GM12875 (cell line): ENCODE measurements at regions not wholly inside any gene's neighbourhood (a gene's known extent, or its start where the extent isn't known, plus 50 kb on each side); places are given as distances from the start of the nearest gene placed in this dataset.

ENCODE experiments used
- H3K4me3 ChIP-seq: one replicate; pipeline ENCODE4 v1.5.1; 2011; ENCODE audit warnings: low read depth, low read length, control low read depth
- TF ChIP-seq, protein P1 (sequence below): IDR thresholded peaks from 2 replicates; pipeline ENCODE4 v1.5.1; 2011; ENCODE audit warnings: low read depth, mild to moderate bottlenecking, control low read depth, inconsistent platforms, low read length, moderate library complexity, borderline replicate concordance; ENCODE audit not compliant: insufficient read depth

DNA sequence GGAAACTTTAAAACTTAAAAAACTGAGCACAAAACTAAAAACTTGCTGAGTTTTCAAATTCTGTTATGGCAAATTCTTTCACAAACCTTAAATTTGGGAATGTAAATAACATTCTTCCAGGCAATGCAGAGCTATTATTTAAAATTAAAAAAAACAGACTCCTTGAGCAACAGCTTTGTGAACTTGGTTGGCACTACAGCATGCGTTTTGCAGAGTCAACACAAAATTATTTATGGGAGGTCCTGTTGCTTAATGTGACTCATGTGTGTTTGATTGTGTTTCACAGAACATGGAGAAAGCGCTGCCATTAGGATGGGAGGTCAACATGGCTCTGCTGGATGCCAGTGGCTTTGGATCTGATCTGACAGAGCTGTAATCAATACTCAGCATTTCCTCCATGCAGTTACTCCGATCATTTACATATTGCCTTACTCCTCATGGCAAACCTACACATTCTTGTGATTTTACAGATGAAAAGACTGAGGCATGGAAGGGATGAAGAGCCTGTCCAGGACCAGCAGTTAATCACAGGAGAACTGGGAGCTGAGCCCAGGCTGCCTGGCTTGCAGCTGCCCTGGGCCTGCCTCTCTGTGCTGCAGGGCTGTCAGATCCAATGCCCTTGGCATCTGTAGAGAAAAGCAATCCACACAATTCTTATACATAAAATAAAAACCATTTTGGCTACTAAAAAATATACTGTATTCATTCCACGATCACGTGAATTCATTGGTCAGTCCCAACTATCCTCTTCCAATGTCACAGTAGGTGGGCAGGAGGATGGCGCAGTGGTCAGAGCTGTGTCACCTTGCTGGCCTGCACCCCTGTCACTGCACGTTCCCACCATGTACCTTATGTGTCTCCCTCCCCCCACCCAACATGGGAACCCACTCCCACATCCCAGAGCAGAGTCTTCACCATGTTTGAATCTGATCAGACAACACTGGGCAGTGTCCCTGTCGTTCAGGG is 200.9 kb downstream of the CXCL12 start:
- no peak overlapping the region for H3K4me3 ChIP-seq
- TF ChIP-seq, protein P1, sequence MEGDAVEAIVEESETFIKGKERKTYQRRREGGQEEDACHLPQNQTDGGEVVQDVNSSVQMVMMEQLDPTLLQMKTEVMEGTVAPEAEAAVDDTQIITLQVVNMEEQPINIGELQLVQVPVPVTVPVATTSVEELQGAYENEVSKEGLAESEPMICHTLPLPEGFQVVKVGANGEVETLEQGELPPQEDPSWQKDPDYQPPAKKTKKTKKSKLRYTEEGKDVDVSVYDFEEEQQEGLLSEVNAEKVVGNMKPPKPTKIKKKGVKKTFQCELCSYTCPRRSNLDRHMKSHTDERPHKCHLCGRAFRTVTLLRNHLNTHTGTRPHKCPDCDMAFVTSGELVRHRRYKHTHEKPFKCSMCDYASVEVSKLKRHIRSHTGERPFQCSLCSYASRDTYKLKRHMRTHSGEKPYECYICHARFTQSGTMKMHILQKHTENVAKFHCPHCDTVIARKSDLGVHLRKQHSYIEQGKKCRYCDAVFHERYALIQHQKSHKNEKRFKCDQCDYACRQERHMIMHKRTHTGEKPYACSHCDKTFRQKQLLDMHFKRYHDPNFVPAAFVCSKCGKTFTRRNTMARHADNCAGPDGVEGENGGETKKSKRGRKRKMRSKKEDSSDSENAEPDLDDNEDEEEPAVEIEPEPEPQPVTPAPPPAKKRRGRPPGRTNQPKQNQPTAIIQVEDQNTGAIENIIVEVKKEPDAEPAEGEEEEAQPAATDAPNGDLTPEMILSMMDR = no peak

DNA sequence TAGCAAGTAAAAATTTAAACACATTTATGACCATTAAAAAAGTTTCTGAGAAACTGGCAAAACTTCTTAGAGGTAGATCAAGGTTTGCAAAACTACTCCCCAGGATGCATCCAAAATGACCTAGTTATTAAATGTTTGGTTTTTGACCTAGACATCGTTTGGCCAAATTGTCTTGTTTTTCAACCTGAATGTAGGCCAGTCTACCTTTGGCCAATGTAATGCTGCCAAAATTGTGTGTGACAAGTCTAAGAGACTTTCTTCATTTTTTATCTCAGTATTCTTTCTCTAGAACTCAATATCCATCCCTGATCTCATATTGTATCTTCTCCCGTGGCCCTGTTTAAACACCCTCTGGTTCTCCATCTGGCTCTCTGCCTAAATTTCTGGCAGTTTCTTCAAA is 202.0 kb downstream of the CXCL12 start:
- no peak overlapping the region for H3K4me3 ChIP-seq
- TF ChIP-seq, protein P1 = no peak

DNA sequence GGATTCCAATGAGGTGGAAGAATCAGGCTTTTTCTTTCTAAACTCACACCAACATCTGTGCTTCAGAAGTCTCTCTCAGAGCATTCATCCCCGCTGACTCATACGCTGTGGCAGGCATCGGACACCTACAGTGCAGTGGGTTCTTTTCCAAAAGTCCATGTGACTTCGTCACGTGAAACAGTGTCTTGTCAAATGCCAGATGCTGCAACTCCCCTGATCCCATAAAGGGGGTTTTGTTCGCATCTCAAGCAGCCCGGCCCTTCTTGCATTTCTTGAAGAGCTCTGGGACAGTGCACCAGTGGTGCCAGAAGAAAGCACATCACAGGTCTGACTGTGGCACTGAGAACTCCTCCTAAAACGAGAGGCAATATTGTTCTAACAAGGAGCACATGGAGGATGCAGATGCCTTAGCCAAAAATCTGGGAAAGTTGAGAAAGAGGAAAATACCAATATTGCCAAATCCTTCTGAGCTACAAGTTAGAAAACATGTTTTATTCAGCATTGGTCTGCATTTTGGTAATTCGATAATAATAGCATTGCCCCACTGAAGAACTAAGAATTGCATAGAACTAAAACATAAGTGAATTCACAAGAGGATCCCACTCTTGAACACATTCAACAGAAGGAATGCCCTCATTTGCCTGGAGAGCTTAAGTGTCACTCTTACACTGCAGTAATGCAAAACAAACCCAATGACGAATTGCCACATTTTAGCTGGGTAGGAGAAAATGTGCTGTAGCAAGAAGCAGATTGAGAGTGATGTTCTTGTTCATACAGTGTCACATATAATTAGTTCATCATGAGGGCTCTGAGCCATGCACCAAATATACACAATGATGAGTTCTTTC is 204.4 kb downstream of the CXCL12 start:
- TF ChIP-seq, protein P1 = no peak

DNA sequence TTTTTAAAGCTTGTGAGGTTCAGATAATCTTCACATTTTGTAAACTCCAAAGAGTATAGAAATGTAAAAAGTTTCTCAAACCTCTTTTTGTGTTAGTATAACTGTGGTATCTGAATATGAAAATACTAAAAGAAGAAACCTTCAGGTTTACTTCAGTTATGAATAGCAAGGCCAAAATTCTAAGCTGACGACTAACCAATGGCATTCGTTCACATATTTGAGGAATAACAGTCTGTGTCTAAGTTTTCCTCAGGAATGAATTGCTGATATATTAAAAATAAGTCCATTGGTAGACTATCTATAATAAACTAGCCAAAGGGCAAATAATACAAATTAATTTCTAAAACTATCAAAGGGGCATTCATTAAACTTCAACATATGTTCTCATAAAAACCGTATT is 206.0 kb downstream of the CXCL12 start:
- TF ChIP-seq, protein P1 = no peak
- no peak overlapping the region for H3K4me3 ChIP-seq

More for the DNA sequence above, 204.4 kb downstream of the CXCL12 start:
- no peak overlapping the region for H3K4me3 ChIP-seq

DNA sequence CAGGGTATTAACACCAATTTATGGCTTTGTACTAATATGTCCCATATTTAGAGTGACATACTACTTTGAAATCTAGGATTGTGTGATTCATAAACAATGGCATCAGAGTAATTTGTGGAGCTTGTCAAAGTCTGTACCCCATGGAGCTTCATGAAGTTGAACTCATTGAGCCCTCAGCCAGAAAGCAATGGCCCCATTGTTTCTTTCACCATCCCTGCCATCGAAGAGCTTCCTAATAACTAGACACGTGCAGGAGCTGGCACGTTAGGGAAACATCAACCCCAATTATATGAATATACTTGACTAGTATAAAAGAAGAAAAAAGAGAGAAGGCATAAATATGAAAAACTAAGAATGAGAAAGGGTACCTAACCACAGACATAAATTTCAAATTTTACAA is 206.6 kb downstream of the CXCL12 start:
- TF ChIP-seq, protein P1 = no peak
- no peak overlapping the region for H3K4me3 ChIP-seq

DNA sequence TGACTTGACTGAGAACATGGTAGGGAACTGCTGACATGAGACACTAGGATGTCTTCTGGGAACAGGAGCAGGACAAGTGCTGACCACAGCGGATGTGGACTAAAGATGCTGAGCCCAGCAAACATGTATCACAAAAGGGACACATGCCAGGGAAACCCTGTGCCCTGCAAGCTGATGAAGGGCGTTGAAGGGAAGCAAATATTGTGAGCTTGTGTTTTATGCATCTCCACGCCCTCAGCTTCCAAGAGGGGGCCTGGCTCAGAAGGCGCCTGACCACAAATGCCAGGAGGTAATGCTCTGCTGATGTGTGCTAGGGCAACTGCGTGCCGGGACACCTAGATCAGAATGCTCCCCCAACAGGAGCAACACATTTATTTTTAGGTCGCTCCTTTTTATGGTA is 207.3 kb downstream of the CXCL12 start:
- no peak overlapping the region for H3K4me3 ChIP-seq
- TF ChIP-seq, protein P1 = no peak
